Stimulated activated CD4-positive, alpha-beta T cell treated with anti-CD3 and anti-CD28 coated beads, Interleukin-15, amount 100 ng/mL, for 1 hour (primary cell): ENCODE measurements at regions not wholly inside any gene's neighbourhood (a gene's known extent, or its start where the extent isn't known, plus 50 kb on each side); places are given as distances from the start of the nearest gene placed in this dataset.

Experiments
- DNase-seq, 2 donors: peaks; one replicate each; pipeline ENCODE4 v3.0.0-alpha.2; 2020; ENCODE audit warnings: low read depth in 1 of 2, low spot score in 1 of 2

DNA sequence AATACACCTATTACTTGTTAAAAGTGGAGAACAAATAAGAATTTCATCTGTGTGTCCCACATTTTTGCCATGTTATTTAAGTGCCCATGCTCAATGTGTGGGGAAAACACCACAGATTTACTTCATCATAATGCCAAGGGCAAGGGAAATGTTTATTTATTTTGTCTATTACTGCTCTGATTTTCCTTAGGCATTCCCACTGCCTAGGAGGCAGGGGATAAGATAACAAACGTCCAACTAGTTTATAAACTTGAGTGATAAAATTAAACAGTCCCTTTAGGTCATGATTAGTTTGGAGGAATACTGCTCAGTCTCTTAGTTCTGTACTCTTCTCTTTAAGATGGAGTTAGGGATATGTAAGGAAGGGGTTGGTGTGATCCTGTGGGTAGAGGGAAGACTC is 598.4 kb upstream of the MARCKS start:
- DNase-seq = no peak

DNA sequence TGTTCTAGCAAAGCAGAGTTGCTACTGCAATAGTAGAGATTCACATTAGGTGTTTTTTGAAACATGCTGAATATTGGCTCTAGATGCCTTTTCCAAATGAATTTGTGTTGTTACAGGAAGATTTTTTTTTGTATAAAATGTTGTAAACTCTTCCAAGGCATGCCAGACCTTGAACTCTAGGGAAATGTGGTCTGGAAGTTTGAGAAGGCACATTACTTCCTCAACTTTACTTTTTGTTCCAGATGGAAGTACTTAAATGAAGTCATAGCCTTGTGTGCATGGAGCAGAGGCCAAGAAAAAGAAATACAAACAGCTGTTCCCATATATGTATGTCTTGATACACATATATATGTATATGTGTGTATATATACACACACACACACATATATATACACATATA is 585.7 kb upstream of the MARCKS start:
- no peak for DNase-seq

DNA sequence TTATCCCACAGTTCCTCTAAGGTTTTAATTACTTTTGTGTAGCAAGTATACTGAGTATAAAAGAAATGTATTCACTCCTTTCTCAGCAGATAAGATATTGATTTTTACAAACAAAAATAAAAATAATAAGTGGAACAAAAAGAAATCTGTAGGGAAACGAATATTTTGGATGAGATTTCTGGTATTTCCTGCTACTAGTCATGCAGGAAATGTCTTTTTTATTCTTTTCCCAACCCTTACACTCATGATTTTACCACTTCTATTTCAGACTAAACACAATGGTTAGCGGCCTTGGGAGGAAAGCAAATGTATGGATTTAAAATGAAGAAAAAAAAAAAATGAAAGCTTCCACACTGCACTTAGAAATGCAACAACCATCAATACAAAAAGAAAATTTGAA is 580.5 kb upstream of the MARCKS start:
- no peak for DNase-seq

DNA sequence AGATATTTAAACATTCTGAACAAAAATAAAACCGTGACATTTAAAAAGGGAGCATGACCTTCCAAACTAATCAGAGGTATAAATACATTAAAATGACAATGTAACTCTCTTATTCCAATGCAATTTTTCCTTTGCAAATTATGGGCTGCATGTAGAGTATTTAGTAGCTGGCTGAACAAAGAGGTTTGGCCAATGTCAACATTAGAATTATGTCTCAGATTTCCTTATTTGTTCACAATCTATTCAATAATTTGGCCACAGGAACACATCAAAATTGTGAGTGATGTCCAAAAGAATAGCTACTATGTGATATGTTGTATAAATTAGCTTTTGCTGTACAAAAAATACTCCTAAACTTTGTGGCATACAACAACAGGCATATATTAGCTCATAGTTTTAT is 580.0 kb upstream of the MARCKS start:
- no peak for DNase-seq

DNA sequence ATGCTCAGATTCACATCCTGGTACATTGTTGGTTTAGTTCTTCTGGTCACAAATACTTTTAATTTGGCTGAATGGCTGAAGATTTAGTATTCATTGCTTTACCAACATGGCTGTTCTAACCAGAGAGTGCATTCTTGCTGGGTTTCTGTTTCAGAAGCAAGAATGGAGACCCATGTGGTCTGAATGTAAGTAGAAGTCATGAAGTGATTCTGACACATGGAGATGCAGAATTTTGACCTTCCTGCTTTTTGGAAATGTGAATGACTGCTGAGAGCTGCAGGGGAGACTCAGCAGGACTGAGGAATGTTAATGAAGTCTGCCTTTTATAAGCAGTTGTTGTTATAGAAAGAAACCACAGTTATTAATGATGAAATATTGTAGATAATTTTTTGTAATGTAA is 576.1 kb upstream of the MARCKS start:
- no peak for DNase-seq

DNA sequence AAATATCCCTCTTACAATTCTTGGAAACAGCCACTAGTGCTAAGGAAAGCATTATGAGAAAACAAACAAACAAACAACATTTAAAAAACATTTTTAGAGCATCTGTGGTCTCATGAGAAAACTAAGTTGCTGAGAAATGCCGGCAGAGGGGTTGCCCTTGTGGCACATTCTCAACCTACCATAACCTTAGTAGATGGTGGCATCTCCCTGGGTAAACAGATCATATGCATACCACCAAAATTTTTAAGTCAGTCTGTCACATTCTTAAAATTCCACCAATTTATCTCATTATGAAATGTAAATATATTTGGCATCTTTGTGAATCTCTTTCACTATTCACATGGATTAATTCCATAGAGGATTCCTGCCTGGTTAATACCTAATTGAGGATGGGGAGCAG is 575.7 kb upstream of the MARCKS start:
- no peak for DNase-seq

DNA sequence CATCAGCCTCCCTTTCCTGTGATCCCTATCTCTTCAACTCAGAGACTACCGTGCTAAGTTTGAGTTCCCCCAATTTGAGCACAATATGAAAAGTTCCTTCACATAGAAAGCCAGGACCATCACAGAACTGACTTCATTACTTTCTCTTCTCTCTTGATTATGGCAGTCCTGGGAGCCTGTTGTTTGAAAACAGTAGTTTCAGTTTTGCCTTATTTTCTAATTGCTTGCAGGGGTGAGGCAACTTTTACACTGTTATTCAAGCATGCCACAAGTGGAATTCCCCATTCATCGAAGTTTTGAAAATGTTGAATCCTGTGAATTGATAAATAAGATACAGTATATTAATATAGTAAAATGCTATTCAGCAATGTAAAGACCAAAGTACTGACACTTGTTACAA is 569.7 kb upstream of the MARCKS start:
- DNase-seq = no peak

DNA sequence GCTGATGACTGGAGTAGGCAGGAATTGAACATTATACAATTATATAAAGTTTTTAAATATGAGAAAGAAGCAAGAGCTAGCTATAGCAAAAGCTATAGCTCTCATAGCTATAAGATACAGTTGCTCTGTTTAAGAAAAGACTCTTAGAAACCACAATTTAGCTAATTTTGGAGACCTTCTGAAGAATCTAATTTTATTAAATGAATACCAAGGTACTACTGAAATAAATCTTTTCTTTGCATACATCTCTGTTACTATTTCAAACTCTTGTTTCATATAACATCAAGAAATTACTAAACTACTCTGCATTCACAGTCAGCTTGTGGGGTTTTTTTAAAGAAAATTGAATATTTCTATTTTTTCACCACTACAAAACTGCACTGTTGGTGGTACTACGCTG is 568.7 kb upstream of the MARCKS start:
- no peak for DNase-seq

DNA sequence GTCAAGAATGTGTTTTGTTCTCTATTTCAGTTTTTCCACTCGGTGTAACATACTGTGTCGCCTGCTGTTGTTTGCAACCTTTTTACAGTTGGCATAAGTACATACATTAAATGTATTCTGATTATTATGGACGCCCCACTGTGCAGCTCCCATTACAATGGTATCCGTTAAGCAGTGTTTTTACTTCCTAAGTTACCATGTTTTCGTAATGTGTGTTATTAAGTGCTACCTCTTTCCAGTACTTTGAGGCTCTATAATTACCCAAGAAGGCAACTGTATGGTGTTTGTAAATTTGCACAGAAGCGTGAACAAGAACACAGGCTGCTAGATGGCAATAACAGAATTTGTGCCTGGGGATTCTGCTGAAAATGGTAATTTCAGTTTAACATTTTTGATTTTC is 568.0 kb upstream of the MARCKS start:
- DNase-seq = no peak

DNA sequence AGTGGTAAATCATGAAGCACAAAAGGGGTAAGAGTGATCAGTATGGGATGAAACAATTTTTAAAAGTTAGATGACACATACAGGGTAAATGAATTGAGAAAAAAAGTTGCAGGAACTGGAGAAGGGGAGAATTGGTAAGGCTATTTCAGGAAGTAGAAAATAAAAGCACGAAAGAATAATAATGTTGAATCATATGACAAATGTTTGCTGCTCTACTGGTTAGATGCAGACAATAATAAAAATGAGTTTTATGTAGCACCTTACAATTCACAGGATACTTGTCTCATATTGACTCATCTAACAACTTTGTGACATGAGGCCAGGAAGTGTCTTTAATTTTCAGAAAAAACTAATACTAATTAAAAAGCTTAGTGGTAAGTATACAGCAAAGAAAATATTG is 566.5 kb upstream of the MARCKS start:
- no peak for DNase-seq

DNA sequence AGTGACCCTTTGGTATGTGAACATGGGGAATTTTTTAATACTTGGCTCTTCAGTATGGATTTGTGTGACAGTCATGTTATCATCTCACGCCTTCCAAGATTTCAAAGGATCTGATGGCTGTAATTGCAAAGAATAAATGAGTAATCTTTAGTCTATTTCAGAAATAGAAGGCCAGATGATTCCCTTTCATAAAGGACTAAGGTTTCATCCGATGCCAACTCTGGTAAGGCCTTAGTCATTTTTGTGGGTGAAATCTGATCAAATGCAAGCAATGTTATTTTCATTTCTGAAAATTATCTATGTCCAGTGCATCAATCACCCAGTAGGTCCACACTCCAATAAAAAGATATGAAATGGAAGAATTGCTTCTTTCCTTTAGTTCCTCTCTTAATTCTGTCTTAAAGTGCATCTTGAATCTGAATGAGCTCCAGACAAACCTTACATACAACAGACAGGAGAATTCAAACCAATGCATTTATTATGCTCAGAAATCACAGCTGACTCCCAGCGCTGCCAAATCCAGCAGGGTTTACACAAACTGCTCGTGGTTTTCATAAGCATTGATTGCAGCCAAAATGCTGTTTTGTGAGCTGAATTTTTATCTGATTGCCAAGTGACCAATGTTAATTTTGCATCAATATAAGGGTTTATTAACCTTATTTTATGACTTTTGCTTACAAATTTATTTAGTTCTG is 565.2 kb upstream of the MARCKS start:
- no peak for DNase-seq

DNA sequence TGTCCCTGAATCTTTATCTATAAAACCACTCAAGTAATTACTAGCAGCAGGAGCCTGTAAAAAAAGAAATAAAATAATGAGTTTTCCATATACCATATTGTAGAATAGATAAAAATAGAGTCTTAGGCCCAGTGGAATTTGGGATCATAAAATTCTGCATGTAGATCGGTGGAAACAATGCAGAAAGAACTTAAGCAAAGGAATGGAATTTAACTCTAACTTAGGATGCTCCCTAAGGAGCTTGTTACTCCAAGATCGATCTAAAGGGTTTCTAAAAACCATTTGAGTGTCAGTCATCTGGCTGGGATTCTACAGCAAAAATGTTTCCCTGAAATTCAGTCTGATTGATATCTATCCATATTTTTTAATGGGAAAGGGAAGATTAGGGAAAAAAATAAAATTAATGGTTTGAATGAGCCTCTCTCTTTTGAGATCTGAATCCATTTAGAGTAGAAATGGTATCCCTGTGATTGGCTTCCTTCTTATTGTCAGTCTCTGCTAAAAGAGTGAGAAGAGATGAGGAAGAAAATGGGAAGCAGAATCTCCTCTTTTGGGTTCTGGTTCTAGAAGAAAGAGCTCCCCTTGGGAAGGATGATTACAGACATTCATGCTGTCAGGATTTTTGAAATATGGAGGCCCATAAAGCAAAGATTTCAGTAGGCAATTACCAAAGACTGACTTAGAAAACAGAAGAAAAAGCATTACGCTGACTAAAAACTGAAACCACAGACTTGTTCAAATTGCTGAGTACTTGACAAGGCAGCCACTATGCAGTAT is 564.3 kb upstream of the MARCKS start:
- no peak for DNase-seq

DNA sequence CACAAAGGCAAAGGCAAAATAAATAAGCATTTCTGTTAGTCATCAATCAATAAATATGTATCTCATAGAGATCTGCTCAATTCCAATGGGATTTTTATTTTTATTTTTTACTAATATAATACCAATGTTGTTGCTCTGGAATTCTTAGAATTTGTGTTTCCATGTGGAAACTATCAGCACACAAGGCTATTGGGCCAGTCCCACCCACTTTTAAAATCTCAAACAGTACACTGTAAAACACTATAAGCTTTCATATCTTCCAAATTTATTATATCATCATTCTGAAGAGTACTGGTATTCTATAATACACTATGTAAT is 563.8 kb upstream of the MARCKS start:
- DNase-seq = no peak

DNA sequence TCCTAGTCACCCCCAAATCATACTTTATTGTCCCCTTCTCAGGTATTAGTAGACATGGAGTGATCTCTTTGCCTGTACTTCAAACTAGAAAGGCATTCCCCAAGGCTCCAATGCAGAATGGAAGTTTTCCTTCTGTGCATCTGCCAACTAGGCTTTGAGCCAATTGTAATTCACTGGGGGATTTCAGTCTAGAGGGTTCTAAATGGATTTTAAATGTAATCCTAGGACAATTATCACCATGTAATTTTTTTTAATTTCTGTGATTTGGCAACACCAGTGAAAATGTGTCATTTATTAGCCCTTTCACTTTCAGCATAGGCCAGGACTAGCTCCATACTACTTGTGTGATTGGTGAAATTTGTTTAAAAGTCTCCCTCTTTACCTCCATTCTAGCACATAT is 557.6 kb upstream of the MARCKS start:
- no peak for DNase-seq

DNA sequence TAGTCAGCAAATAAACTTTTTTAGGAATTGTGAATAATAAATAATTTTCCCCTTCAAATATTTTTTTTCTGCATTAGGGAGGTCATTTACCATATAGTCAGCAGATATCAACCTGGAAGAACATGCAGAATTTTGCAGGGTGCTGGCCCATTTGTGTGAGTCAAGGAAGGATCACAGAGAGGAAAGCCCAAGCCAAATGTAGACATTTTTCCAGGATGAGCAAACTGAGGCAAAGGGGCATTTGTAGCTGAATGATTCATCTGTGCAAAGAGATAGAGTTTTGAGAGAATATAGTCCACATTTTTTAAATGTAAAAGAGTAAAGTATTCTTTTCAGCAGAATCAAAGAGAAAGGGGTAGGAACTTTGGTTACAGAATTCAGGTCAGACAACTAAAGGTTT is 555.5 kb upstream of the MARCKS start:
- DNase-seq = no peak

DNA sequence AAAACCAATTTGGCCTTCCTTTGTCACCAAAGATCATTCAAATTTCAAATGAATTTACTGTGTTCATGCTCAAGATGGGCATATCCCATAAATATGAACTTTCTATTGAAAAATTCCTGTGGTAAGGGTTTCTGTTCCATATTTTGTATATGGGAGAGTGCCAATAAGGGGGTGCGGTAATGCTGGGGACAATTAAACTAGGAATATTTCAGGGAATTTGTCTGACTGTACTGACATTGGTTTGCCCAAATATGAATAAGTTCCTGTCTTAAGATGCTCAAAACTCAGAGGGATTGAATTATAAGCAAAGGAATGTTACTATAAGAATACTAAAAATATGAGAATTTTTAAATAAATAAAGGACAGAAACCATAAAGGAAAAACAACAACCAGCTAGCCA is 553.0 kb upstream of the MARCKS start:
- DNase-seq = no peak

DNA sequence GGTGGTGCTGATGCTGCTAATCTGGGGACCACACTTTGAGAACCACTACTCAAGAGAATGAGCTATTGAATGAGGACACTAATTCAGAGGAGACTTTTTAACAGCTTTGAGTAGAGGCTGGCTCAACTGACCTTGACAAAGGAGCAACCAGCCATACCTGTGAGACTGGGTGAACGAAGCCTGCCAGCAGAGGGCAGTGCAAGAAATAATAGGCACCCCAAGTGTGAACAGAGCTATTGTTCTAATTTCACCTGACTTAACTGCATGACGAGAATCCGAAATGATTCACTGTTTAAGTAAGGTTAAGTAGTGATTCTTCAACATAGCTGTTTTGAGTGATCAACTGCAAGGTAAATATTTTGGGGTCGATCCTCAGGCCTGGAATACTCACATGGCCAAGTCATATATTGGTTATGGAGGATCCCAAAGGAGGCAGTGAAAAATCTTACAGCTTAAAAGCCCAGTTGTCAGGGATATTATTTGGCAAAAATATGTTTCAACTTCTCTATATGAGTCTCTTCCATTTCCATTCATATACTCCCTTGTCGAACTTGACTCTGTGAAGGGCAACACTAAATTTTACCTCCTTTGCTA is 550.5 kb upstream of the MARCKS start:
- DNase-seq = no peak

DNA sequence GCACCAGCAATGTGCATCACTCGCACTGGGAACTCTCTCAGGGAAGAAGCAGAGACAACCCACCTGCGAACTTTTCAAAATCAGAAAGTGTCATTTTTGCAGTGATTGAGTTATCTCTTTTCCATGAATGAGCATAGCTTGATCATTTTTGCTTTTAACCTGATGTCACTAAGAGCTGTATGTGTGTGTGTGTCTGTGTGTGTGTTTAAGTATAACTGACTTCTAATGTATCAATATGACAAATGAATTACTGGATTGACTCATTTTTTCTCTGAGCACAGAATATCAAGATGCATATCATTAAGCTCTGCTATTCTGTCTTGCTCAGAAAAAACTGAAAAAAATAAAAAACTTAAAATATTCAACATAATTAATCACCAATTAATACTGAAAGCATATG is 548.9 kb upstream of the MARCKS start:
- no peak for DNase-seq

DNA sequence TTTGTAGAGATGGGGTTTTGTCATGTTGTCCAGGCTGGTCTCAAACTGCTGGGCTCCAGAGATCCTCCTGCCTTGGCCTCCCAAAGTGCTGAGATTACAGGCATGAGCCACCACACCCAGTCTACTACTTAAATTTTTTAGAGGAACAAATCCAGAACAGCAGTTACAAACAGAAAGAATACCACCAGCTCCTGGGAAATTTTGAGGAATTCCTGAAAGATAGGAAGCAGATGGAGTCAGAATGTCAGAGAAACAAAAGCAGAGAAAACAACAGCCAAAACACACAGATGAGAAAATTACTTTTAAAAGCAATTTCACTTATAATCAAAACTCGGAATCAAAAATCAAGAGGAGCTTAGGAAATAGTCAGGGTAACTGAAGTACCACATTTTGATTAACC is 543.3 kb upstream of the MARCKS start:
- no peak for DNase-seq

DNA sequence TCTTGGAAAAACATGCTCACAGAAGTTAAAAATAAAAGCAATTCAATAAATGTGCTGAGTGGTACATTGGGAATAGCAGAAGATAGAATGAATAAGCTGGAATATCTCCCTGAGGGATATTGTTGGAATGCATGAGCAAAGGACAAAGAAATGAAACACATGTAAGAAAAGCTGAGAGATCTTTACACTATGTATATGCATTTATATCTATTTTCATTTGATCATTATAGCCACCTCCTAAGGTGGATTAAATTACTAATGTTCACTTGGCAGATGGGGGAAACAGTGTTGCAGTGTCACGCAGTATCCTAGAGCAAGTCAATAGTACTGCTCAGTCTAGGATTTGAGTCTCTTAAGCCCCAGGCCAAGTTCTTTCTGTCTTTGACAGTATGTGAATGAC is 542.0 kb upstream of the MARCKS start:
- DNase-seq = no peak

DNA sequence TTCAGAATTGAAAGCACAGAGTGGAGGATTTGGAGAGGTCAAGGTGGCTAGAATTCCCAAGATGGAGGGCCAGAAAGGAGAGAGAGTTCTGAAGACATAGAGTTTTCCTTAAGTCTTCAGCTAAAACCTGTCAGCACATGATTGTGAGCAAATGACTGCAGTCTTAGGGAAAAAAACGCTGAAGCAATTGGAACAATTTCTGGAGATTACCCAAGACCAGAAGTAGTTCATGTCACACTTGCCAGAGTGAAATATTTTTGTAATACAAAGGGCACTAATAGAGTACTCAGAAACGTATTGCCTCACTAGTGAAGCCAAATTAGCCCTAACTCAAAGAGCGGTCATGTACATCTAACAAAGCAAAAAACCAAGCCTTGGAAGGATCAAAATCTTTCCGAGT is 541.3 kb upstream of the MARCKS start:
- DNase-seq = no peak

DNA sequence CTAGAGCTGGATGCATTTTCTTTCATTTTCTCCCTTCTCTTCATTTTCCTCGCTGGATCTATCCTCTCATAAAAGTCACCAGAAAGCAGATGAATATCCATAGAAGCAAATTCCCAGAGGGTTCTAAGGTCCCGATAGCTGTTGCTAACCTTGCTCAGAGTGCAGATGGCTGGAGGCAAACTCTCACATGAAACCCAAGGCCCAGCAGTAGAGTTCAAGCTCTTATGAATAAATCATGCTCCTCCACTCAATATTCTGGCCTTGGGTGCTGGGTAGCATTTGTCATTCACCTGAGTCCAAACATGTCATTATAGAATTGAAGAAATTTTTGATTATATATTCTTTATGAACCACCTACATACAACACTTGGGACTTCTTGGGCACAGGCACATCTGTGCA is 539.7 kb upstream of the MARCKS start:
- no peak for DNase-seq
